Psoas muscle (tissue), 7 donors: ENCODE measurements at regions not wholly inside any gene's neighbourhood (a gene's known extent, or its start where the extent isn't known, plus 50 kb on each side); places are given as distances from the start of the nearest gene placed in this dataset.

Source experiments
- ATAC-seq, 4 donors: fragments of 200-7000 bp; cut with Tn5 transposase; one replicate each; pipeline ENCODE4 v1.9.1; 2020; ENCODE audit warnings: moderate library complexity in 3 of 4, mild to moderate bottlenecking in 2 of 4
- DNase-seq, 2 donors: peaks; one replicate each; pipeline ENCODE4 v3.0.0-alpha.2; 2020
- H3K27ac ChIP-seq: fragments of 200-600 bp; one replicate; pipeline ENCODE4 v1.8.0; 2022
- H3K27me3 ChIP-seq, 3 donors: fragments of 200-600 bp in 1 of 3; one replicate each; pipeline versions ENCODE4 v1.6.1 to v1.8.0; 2013 to 2022; ENCODE audit warnings: low read length in 2 of 3, mild to moderate bottlenecking in 2 of 3, moderate library complexity in 1 of 3; ENCODE audit not compliant: insufficient read depth in 3 of 3
- H3K36me3 ChIP-seq, 2 donors: fragments of 200-600 bp in 1 of 2; one replicate each; pipeline versions ENCODE4 v1.6.1 to v1.8.0; 2013 to 2022; ENCODE audit warnings: low read depth in 1 of 2, mild to moderate bottlenecking in 1 of 2, moderate library complexity in 1 of 2; ENCODE audit not compliant: insufficient read depth in 1 of 2
- H3K4me1 ChIP-seq: fragments of 200-600 bp; one replicate; pipeline ENCODE4 v1.8.0; 2022
- H3K4me3 ChIP-seq: fragments of 200-600 bp; one replicate; pipeline ENCODE4 v1.8.0; 2022; ENCODE audit warnings: mild to moderate bottlenecking
- H3K9me3 ChIP-seq: fragments of 200-600 bp; one replicate; pipeline ENCODE4 v1.8.0; 2022
- WGBS, 3 donors: extraction: QIAGEN DNeasy Blood & Tissue Kit; methylation state at CpG; one replicate each; pipeline versions ENCODE4 v1.1.6 to v1.1.7; 2013; 5-methylcytosine and 5-hydroxymethylcytosine counted together
- intact Hi-C, 2 donors: fragments of 100-400 bp; cut with DNase I; formaldehyde crosslinking; loops; one replicate each; pipeline versions ENCODE4 v1.11.0 to v1.14.2; 2022
- TF ChIP-seq, protein P1 (sequence below): fragments of 200-600 bp; IDR thresholded peaks from one replicate; pipeline ENCODE4 v1.8.0; 2022; ENCODE audit warnings: antibody characterized with exemption
- donor health status: healthy with polysubstance abuse.
- donor health status: DM: no; HTN: no; CAD: no; lungs with moderate emphysema.
- donor health status: Bipolar disorder and iron deficiency.
- donor health status: healthy.
- donor health status: DM: yes; HTN: yes; CAD: no.
- donor health status: DM: no; HTN: no; CAD: no.
- donor health status: DM: yes; HTN: yes; CAD: no.

DNA sequence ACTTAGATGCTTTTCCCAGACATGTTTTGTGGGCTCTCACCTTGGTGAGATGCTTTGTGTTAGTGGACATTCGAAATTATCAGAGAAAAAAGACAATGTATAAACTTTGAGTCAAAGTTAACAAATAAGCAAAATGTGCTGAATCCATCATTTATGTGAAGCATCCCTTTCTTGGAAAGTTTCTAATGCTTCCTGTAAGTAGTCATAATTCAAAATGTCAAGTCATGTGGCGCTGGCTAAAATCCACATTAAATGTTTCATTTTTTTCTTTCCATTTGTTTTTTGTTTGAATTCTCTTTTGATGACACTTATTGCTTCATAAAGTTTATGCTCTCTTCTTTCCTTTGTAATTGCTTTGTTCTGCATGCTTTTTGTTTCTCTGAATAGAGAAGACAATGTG is 107.2 kb upstream of the CENPW start:
- no peaks in the 10 kb centered on the region for H3K4me1 ChIP-seq
- 55 to 82% (median 82%) methylated on average over 2 of the region's 2 CpGs for WGBS, 3 donors
- no peaks in the 10 kb centered on the region for H3K27me3 ChIP-seq
- TF ChIP-seq, protein P1, sequence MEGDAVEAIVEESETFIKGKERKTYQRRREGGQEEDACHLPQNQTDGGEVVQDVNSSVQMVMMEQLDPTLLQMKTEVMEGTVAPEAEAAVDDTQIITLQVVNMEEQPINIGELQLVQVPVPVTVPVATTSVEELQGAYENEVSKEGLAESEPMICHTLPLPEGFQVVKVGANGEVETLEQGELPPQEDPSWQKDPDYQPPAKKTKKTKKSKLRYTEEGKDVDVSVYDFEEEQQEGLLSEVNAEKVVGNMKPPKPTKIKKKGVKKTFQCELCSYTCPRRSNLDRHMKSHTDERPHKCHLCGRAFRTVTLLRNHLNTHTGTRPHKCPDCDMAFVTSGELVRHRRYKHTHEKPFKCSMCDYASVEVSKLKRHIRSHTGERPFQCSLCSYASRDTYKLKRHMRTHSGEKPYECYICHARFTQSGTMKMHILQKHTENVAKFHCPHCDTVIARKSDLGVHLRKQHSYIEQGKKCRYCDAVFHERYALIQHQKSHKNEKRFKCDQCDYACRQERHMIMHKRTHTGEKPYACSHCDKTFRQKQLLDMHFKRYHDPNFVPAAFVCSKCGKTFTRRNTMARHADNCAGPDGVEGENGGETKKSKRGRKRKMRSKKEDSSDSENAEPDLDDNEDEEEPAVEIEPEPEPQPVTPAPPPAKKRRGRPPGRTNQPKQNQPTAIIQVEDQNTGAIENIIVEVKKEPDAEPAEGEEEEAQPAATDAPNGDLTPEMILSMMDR: no peak
- H3K36me3 ChIP-seq: no peaks in the 10 kb centered on the region
- H3K4me3 ChIP-seq: no peak overlapping the region
- intact Hi-C loops: no loop called here
- DNase-seq (no peak), ATAC-seq (no peak)
- no peak overlapping the region for H3K27ac ChIP-seq
- H3K9me3 ChIP-seq: no peaks in the 10 kb centered on the region

DNA sequence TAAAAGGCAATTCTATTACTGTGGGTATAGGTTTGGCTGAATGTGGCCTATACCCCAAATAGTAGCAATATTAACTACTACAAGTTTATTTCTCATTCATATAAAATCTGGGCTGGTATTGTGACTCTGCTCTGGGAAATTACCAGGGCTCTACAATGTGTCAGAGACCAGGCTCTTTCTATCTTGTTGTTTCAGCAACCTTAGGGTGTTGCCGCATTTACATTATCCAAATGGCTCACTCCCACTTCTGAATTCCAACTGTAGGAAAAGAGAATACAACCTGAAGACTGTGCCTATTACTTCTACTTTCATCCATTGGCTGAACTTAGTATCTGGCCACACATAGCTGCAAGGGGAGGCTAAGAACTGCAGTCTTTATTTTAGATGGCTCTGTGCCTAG is 106.7 kb upstream of the CENPW start:
- DNase-seq: no peak
- Histone ChIP-seq H3K9me3 (no peaks in the 10 kb centered on the region), H3K4me1 (no peaks in the 10 kb centered on the region), H3K27me3 (no peaks in the 10 kb centered on the region), H3K27ac (no peak overlapping the region), H3K4me3 (no peak overlapping the region), H3K36me3 (no peaks in the 10 kb centered on the region)
- intact Hi-C loops: no loop called here
- WGBS, 3 donors: 98 to 100% (median 100%) methylated on average over 1 of the region's 1 CpG
- TF ChIP-seq, protein P1: no peak
- ATAC-seq: no peak

DNA sequence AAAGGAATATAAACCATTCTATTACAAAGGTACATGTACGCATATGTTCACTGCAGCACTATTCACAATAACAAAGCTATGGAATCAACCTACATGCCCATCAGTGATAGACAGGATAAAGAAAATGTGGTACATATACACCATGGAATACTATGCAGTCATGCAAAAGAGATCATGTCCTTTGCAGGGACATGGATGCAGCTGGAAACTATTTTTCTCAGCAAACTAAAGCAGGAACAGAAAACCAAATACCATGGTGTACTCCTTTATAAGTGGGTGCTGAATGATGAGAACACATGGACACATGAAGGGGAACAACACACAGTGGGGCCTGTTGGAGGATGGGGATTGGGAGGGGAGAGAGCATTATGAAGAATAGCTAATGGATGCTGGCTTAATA is 104.6 kb upstream of the CENPW start:
- no peak for DNase-seq

DNA sequence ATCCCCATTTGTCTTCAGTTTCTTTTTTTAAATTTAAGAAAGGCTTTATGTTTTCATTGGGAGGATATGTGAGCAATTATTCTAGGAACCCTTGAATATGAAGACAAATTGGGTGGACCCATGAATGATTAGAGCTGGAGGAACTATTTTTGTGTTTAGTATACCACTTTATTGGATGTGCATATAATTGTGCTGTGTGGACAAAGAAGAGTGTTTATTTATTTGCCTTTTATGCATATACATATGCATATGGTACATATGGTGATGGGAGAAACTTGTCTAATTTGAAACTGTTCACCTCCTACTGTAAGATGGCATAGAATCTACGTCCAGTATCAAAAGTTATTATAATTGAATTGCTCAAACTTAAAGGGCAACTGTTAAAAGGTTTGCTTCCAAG is 94.8 kb upstream of the CENPW start:
- DNase-seq (no peak), ATAC-seq (no peak)
- H3K4me1 ChIP-seq: no peaks in the 10 kb centered on the region
- H3K4me3 ChIP-seq: no peak overlapping the region
- TF ChIP-seq, protein P1: no peak
- H3K27me3 ChIP-seq: no peaks in the 10 kb centered on the region
- no peaks in the 10 kb centered on the region for H3K36me3 ChIP-seq
- H3K9me3 ChIP-seq: no peaks in the 10 kb centered on the region
- no peak overlapping the region for H3K27ac ChIP-seq
- WGBS, 3 donors: 82 to 91% (median 85%) methylated on average over 1 of the region's 1 CpG
- intact Hi-C loops: no loop called here

More for the DNA sequence above, 104.6 kb upstream of the CENPW start:
- intact Hi-C loops: no loop called here
- TF ChIP-seq, protein P1: no peak
- H3K9me3 ChIP-seq: no peaks in the 10 kb centered on the region
- ATAC-seq: no peak
- no peaks in the 10 kb centered on the region for H3K4me1 ChIP-seq
- H3K4me3 ChIP-seq: no peak overlapping the region
- H3K27ac ChIP-seq: no peak overlapping the region
- H3K36me3 ChIP-seq: no peaks in the 10 kb centered on the region
- no peaks in the 10 kb centered on the region for H3K27me3 ChIP-seq
- 97 to 100% (median 99%) methylated on average over 1 of the region's 1 CpG for WGBS, 3 donors

DNA sequence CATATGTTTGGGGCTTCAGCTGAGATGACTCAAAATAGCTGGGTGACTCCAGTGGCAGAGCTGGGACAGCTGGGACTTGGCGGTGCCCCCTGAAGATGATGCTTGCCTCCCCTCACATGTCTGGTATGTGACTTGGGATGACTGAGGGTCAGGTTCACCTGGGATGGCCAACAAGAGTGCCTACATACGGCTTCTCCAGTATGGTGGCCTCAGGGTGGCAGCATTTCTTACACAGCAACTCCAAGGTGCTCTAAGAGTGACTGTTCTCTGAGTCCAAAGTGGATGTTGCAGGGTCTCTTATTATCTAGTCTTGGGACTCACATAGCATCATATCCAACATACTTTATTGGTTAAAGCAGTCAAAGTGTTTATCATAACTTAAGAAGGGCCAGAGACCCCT is 87.8 kb upstream of the CENPW start:
- WGBS, 3 donors: 77 to 92% (median 87%) methylated on average over 2 of the region's 2 CpGs
- Histone ChIP-seq H3K9me3 (no peaks in the 10 kb centered on the region), H3K27ac (no peak overlapping the region), H3K4me1 (no peaks in the 10 kb centered on the region), H3K4me3 (no peak overlapping the region), H3K27me3 (no peaks in the 10 kb centered on the region), H3K36me3 (no peaks in the 10 kb centered on the region)
- DNase-seq: no peak
- ATAC-seq: peak in 1 of 4 donors; percentile 33
- intact Hi-C loops: no loop called here
- TF ChIP-seq, protein P1: no peak
